ENCODE measurements at regions not wholly inside any gene's neighbourhood (a gene's known extent, or its start where the extent isn't known, plus 50 kb on each side); places are given as distances from the start of the nearest gene placed in this dataset.

GRCh38 chrX:13404364-13404763 is 84.5 kb upstream of the ATXN3L start:
- peaks cover 3% of the 10 kb centered on the region for H3K27me3 Mint-ChIP-seq (ENCODE audit: low read depth, poor library complexity)
- H3K36me3 Mint-ChIP-seq (ENCODE audit: low read depth) = peaks cover 6% of the 10 kb centered on the region
- no peak for DNase-seq
- no peak overlapping the region for H3K4me3 Mint-ChIP-seq
- H3K27ac Mint-ChIP-seq = no peak overlapping the region
- H3K4me1 Mint-ChIP-seq = peaks cover 18% of the 10 kb centered on the region
- peaks cover 54% of the 10 kb centered on the region for H3K9me3 Mint-ChIP-seq
- no peak for TF ChIP-seq CTCF (IDR thresholded peaks at IDR 0.05)

- no peak for DNase-seq
- Mint-ChIP-seq H3K36me3 (ENCODE audit: low read depth) (peaks cover 1% of the 10 kb centered on the region), H3K27ac (no peak overlapping the region), H3K4me3 (no peak overlapping the region), H3K27me3 (ENCODE audit: low read depth, poor library complexity) (no peaks in the 10 kb centered on the region), H3K9me3 (peaks cover 41% of the 10 kb centered on the region), H3K4me1 (peaks cover 18% of the 10 kb centered on the region)
- TF ChIP-seq CTCF (IDR thresholded peaks at IDR 0.05) = no peak
These were observed 81.9 kb upstream of the ATXN3L start for GRCh38 chrX:13401724-13402123.

GRCh38 chrX:13398839-13399238 is 79.0 kb upstream of the ATXN3L start:
- peaks cover 46% of the 10 kb centered on the region for H3K9me3 Mint-ChIP-seq
- TF ChIP-seq CTCF (IDR thresholded peaks at IDR 0.05) = no peak
- no peaks in the 10 kb centered on the region for H3K36me3 Mint-ChIP-seq (ENCODE audit: low read depth)
- no peak overlapping the region for H3K4me3 Mint-ChIP-seq
- no peaks in the 10 kb centered on the region for H3K27me3 Mint-ChIP-seq (ENCODE audit: low read depth, poor library complexity)
- no peak for DNase-seq
- no peak overlapping the region for H3K27ac Mint-ChIP-seq
- peaks cover 10% of the 10 kb centered on the region for H3K4me1 Mint-ChIP-seq

- no peak for DNase-seq
These were observed 78.3 kb upstream of the ATXN3L start for GRCh38 chrX:13397878-13398818.

GRCh38 chrX:13396924-13397323 is 77.1 kb upstream of the ATXN3L start:
- H3K9me3 Mint-ChIP-seq = peaks cover 53% of the 10 kb centered on the region
- H3K27me3 Mint-ChIP-seq (ENCODE audit: low read depth, poor library complexity) = no peaks in the 10 kb centered on the region
- peaks cover 8% of the 10 kb centered on the region for H3K36me3 Mint-ChIP-seq (ENCODE audit: low read depth)
- no peaks in the 10 kb centered on the region for H3K4me1 Mint-ChIP-seq
- no peak for TF ChIP-seq CTCF (IDR thresholded peaks at IDR 0.05)
- no peak overlapping the region for H3K4me3 Mint-ChIP-seq
- no peak overlapping the region for H3K27ac Mint-ChIP-seq
- no peak for DNase-seq

More at GRCh38 chrX:13397878-13398818, 78.3 kb upstream of the ATXN3L start:
- Mint-ChIP-seq H3K4me3 (no peak overlapping the region), H3K27me3 (ENCODE audit: low read depth, poor library complexity) (no peaks in the 10 kb centered on the region), H3K9me3 (peaks cover 47% of the 10 kb centered on the region), H3K4me1 (peaks cover 3% of the 10 kb centered on the region), H3K36me3 (ENCODE audit: low read depth) (peaks cover 4% of the 10 kb centered on the region), H3K27ac (no peak overlapping the region)
- no peak for TF ChIP-seq CTCF (IDR thresholded peaks at IDR 0.05)

- Mint-ChIP-seq H3K27me3 (ENCODE audit: low read depth, poor library complexity) (no peaks in the 10 kb centered on the region), H3K27ac (no peak overlapping the region), H3K4me1 (peaks cover 18% of the 10 kb centered on the region), H3K4me3 (no peak overlapping the region), H3K36me3 (ENCODE audit: low read depth) (peaks cover 19% of the 10 kb centered on the region), H3K9me3 (peaks cover 44% of the 10 kb centered on the region)
- no peak for DNase-seq
- no peak for TF ChIP-seq CTCF (IDR thresholded peaks at IDR 0.05)
These were observed 69.6 kb upstream of the ATXN3L start for GRCh38 chrX:13389501-13389900.

Measured in nephron progenitor cell (in vitro differentiated cells).